H1 (cell line): ENCODE measurements at regions not wholly inside any gene's neighbourhood (a gene's known extent, or its start where the extent isn't known, plus 50 kb on each side); places are given as distances from the start of the nearest gene placed in this dataset.

Source experiments
- CTCF ChIA-PET: fragments of 300-600 bp; sonication (Branson Sonifier 250); formaldehyde crosslinking; loops from one replicate; lab custom pipeline; 2021; ENCODE audit not compliant: partially characterized antibody; lab: Charles Lee
- POLR2A ChIA-PET: fragments of 300-600 bp; sonication (Branson Sonifier 250); formaldehyde crosslinking; loops from one replicate; lab custom pipeline; 2021; ENCODE audit warnings: inconsistent platforms; ENCODE audit not compliant: partially characterized antibody; lab: Charles Lee
- DNase-seq, 2 experiments: peaks; one replicate each; pipeline versions ENCODE4 v3.0.0 to v3.0.0-alpha.2; 2010 to 2022; ENCODE audit warnings: low spot score in 2 of 2, low read depth in 1 of 2, mixed read lengths in 1 of 2
- FAIRE-seq: peaks from 2 replicates; lab custom pipeline; 2011; peaks lifted over from hg19 to GRCh38; lab: Jason Lieb, UNC
- H2AFZ ChIP-seq: 2 replicates; pipeline ENCODE4 v1.8.1; 2012; ENCODE audit warnings: low read length, inconsistent platforms
- H2AK5ac ChIP-seq: 2 replicates; pipeline ENCODE4 v1.6.1; 2013; ENCODE audit warnings: low read depth, low read length
- H2BK120ac ChIP-seq: replicated peaks from 2 replicates; pipeline ENCODE3; 2013; ENCODE audit warnings: low read depth, low read length, inconsistent platforms
- H2BK12ac ChIP-seq: 2 replicates; pipeline ENCODE4 v1.6.1; 2013; ENCODE audit warnings: low read depth, low read length
- H2BK15ac ChIP-seq: 2 replicates; pipeline ENCODE4 v1.6.1; 2013; ENCODE audit warnings: low read length
- H2BK20ac ChIP-seq: 2 replicates; pipeline ENCODE4 v1.6.1; 2013; ENCODE audit warnings: low read length
- H2BK5ac ChIP-seq: 2 replicates; pipeline ENCODE4 v1.6.1; 2013; ENCODE audit warnings: low read depth, low read length
- H3K14ac ChIP-seq: 2 replicates; pipeline ENCODE4 v1.6.1; 2013; ENCODE audit warnings: inconsistent platforms; ENCODE audit not compliant: insufficient read length
- H3K18ac ChIP-seq: 2 replicates; pipeline ENCODE4 v1.6.1; 2013; ENCODE audit warnings: low read length; ENCODE audit errors: extremely low read depth
- H3K23ac ChIP-seq: 2 replicates; pipeline ENCODE4 v1.6.1; 2013; ENCODE audit warnings: inconsistent platforms; ENCODE audit not compliant: insufficient read length
- H3K23me2 ChIP-seq: 2 replicates; pipeline ENCODE4 v1.6.1; 2013; ENCODE audit warnings: low read depth, low read length
- H3K27ac ChIP-seq: 2 replicates; pipeline ENCODE4 v1.6.1; 2011; ENCODE audit warnings: low read depth, low read length, inconsistent platforms
- H3K27me3 ChIP-seq, 4 experiments: replicated peaks in 1 of 4; 1 replicate in 1 of 4; 2 replicates in 3 of 4; pipeline versions ENCODE4 v1.6.1 to v1.8.1; 2011 to 2013; ENCODE audit warnings: low read length in 3 of 4, mild to moderate bottlenecking in 3 of 4, inconsistent platforms in 2 of 4, mixed read lengths in 2 of 4, moderate library complexity in 1 of 4; ENCODE audit not compliant: control insufficient read depth in 3 of 4, insufficient read depth in 3 of 4; ENCODE audit errors: extremely low read depth in 1 of 4
- H3K36me3 ChIP-seq, 4 experiments: 2 replicates each; pipeline versions ENCODE4 v1.6.1 to v1.8.1; 2011 to 2013; ENCODE audit warnings: mild to moderate bottlenecking in 4 of 4, low read length in 3 of 4, moderate library complexity in 2 of 4, control low read depth in 1 of 4, inconsistent platforms in 1 of 4; ENCODE audit not compliant: insufficient read depth in 4 of 4, control insufficient read depth in 2 of 4
- H3K4ac ChIP-seq: replicated peaks from 2 replicates; pipeline ENCODE3; 2013; ENCODE audit warnings: low read length, low read depth, mixed read lengths, inconsistent platforms; ENCODE audit not compliant: insufficient read length
- H3K4me1 ChIP-seq, 4 experiments: replicated peaks in 1 of 4; 1 replicate in 1 of 4; 2 replicates in 3 of 4; pipeline versions ENCODE4 v1.6.1 to v1.8.1; 2011 to 2013; ENCODE audit warnings: low read length in 3 of 4, inconsistent platforms in 2 of 4, mixed read lengths in 1 of 4; ENCODE audit not compliant: insufficient read depth in 4 of 4, control insufficient read depth in 3 of 4
- H3K4me2 ChIP-seq, 2 experiments: 2 replicates each; pipeline versions ENCODE4 v1.6.1 to v1.8.1; 2011 to 2013; ENCODE audit warnings: low read depth in 2 of 2, low read length in 2 of 2, control low read depth in 1 of 2, inconsistent platforms in 1 of 2, mild to moderate bottlenecking in 1 of 2; ENCODE audit not compliant: insufficient read depth in 1 of 2
- H3K4me3 ChIP-seq, 4 experiments: fragments of 200-600, 300-600 bp in 1 of 4; sonication (generic), shearing (Covaris generic), sonication (Bioruptor Twin) in 1 of 4; 2 replicates each; pipeline versions ENCODE4 v1.5.1 to v1.8.1; 2011 to 2016; ENCODE audit warnings: low read length in 4 of 4, low read depth in 3 of 4, control low read depth in 2 of 4, inconsistent platforms in 2 of 4, mild to moderate bottlenecking in 2 of 4, mixed read lengths in 1 of 4, moderate library complexity in 1 of 4; ENCODE audit not compliant: insufficient read depth in 2 of 4; ENCODE audit errors: extremely low read depth in 1 of 4
- H3K56ac ChIP-seq: replicated peaks from 2 replicates; pipeline ENCODE3; 2013; ENCODE audit warnings: low read depth, mild to moderate bottlenecking, mixed read lengths, low read length, inconsistent platforms; ENCODE audit not compliant: insufficient read length
- H3K79me1 ChIP-seq: 2 replicates; pipeline ENCODE4 v1.6.1; 2013; ENCODE audit warnings: low read depth, low read length, control low read depth
- H3K79me2 ChIP-seq, 2 experiments: 2 replicates each; pipeline versions ENCODE4 v1.6.1 to v1.8.1; 2012 to 2013; ENCODE audit warnings: low read length in 2 of 2, mild to moderate bottlenecking in 2 of 2, inconsistent platforms in 1 of 2; ENCODE audit not compliant: insufficient read depth in 2 of 2, control insufficient read depth in 1 of 2
- H3K9ac ChIP-seq, 4 experiments: replicated peaks in 1 of 4; 1 replicate in 1 of 4; 2 replicates in 3 of 4; pipeline versions ENCODE4 v1.6.1 to v1.8.1; 2011 to 2013; ENCODE audit warnings: low read depth in 3 of 4, low read length in 3 of 4, control low read depth in 2 of 4, mild to moderate bottlenecking in 2 of 4, moderate library complexity in 2 of 4, inconsistent platforms in 1 of 4; ENCODE audit errors: extremely low read depth in 1 of 4
- H3K9me3 ChIP-seq, 2 experiments: 2 replicates each; pipeline versions ENCODE4 v1.6.1 to v1.8.1; 2012 to 2013; ENCODE audit warnings: mild to moderate bottlenecking in 2 of 2, moderate library complexity in 2 of 2, control low read depth in 1 of 2, inconsistent platforms in 1 of 2, low read depth in 1 of 2, low read length in 1 of 2, mixed read lengths in 1 of 2; ENCODE audit not compliant: insufficient read depth in 2 of 2
- H4K20me1 ChIP-seq, 2 experiments: replicated peaks in 1 of 2; 2 replicates each; pipeline versions ENCODE3 to v1.8.1; 2011 to 2013; ENCODE audit warnings: inconsistent platforms in 2 of 2, low read length in 2 of 2, mild to moderate bottlenecking in 1 of 2; ENCODE audit not compliant: insufficient read depth in 2 of 2, control insufficient read depth in 1 of 2
- H4K5ac ChIP-seq: 2 replicates; pipeline ENCODE4 v1.6.1; 2013; ENCODE audit warnings: low read length, low read depth, mixed read lengths, inconsistent platforms; ENCODE audit not compliant: insufficient read length
- H4K8ac ChIP-seq: 2 replicates; pipeline ENCODE4 v1.8.0; 2013; ENCODE audit warnings: mild to moderate bottlenecking, moderate library complexity, low read length, inconsistent platforms; ENCODE audit not compliant: insufficient read depth; ENCODE audit errors: extremely low read depth
- H4K91ac ChIP-seq: replicated peaks from 2 replicates; pipeline ENCODE3; 2013; ENCODE audit warnings: low read length, mixed read lengths, inconsistent platforms; ENCODE audit not compliant: insufficient read length
- ASH2L ChIP-seq: fragments of 200-600, 300-600 bp; sonication (generic); IDR thresholded peaks from one replicate; pipeline ENCODE4 v1.7.1; 2017; ENCODE audit warnings: low read length
- BCL11A ChIP-seq, 2 experiments: IDR thresholded peaks; one replicate each; pipeline ENCODE4 v1.6.1; 2011; ENCODE audit warnings: low read depth in 2 of 2, low read length in 2 of 2, mild to moderate bottlenecking in 2 of 2
- CBX5 ChIP-seq: fragments of 300-800, 300-1000 bp; sonication (generic); IDR thresholded peaks from 2 replicates; pipeline ENCODE4 v1.7.1; 2016; ENCODE audit warnings: antibody characterized with exemption, low read length, low read depth
- CEBPB ChIP-seq: IDR thresholded peaks from 2 replicates; pipeline ENCODE4 v1.6.1; 2012; ENCODE audit warnings: low read depth, low read length
- CTBP2 ChIP-seq: IDR thresholded peaks from 2 replicates; pipeline ENCODE4 v1.7.0; 2011; ENCODE audit warnings: borderline replicate concordance, mild to moderate bottlenecking, moderate library complexity, mixed read lengths, low read length; ENCODE audit not compliant: insufficient read depth, insufficient read length
- HDAC2 ChIP-seq, 2 experiments: fragments of 300-600 bp in 1 of 2; sonication (generic) in 1 of 2; IDR thresholded peaks; 2 replicates each; pipeline ENCODE4 v1.6.1; 2011 to 2012; ENCODE audit warnings: low read depth in 2 of 2, low read length in 2 of 2, mild to moderate bottlenecking in 2 of 2, moderate library complexity in 2 of 2, borderline replicate concordance in 1 of 2, inconsistent platforms in 1 of 2
- MAX ChIP-seq: IDR thresholded peaks from 2 replicates; pipeline ENCODE4 v1.6.1; 2012; ENCODE audit warnings: inconsistent platforms
- PHF8 ChIP-seq: fragments of 200-600 bp; sonication (generic); conservative IDR thresholded peaks from 2 replicates; pipeline ENCODE4 v1.7.1; 2012; ENCODE audit warnings: low read depth, mild to moderate bottlenecking, inconsistent platforms, low read length, moderate library complexity
- RBBP5 ChIP-seq: IDR thresholded peaks from 2 replicates; pipeline ENCODE4 v1.7.1; 2012; ENCODE audit warnings: low read depth, mild to moderate bottlenecking, inconsistent platforms, low read length, moderate library complexity, borderline replicate concordance
- SP2 ChIP-seq: IDR thresholded peaks from 2 replicates; pipeline ENCODE4 v1.6.1; 2012; ENCODE audit warnings: mild to moderate bottlenecking, low read length, inconsistent platforms
- YY1 ChIP-seq: IDR thresholded peaks from 2 replicates; pipeline ENCODE4 v1.6.1; 2011; ENCODE audit warnings: low read depth, mild to moderate bottlenecking, low read length
- WGBS, 2 experiments: shearing (Covaris generic) in 1 of 2; methylation state at CpG; one replicate each; pipeline versions ENCODE4 v1.1.6 to v1.1.7; 2013 to 2015; ENCODE audit warnings: low lambda C conversion rate in 2 of 2, mixed read lengths in 2 of 2, inconsistent platforms in 1 of 2, low coverage in 1 of 2, missing lambda C conversion rate in 1 of 2; ENCODE audit not compliant: insufficient replicate concordance in 2 of 2, insufficient coverage in 1 of 2, insufficient read length in 1 of 2; ENCODE audit errors: extremely low coverage in 1 of 2, missing lambda C conversion rate in 1 of 2; 5-methylcytosine and 5-hydroxymethylcytosine counted together

GRCh38 chr4:140213749-140214148 lies 59.8 kb upstream of the MAML3 start:
- TF ChIP-seq CTBP2 (no peak), YY1 (no peak), CBX5 (no peak), ASH2L (no peak), HDAC2 (IDR thresholded peaks at IDR 0.05; ENCODE audit: borderline replicate concordance in 1 of 2, low read depth in 2 of 2, low read length in 2 of 2) (no peak), PHF8 (no peak), RBBP5 (no peak), BCL11A (IDR thresholded peaks at IDR 0.05; ENCODE audit: low read depth in 2 of 2, low read length in 2 of 2) (no peak), MAX (no peak), CEBPB (no peak), SP2 (no peak)
- Histone ChIP-seq H3K4ac (no peak overlapping the region), H4K91ac (peak overlapping the region; percentile 53), H3K36me3 (no peaks in the 10 kb centered on the region), H3K23ac (no peak overlapping the region), H3K79me2 (no peaks in the 10 kb centered on the region), H2BK5ac (no peak overlapping the region), H3K4me3 (no peak overlapping the region), H3K9me3 (no peaks in the 10 kb centered on the region), H4K5ac (no peak overlapping the region), H2AFZ (no peak overlapping the region), H2BK120ac (no peak overlapping the region), H2BK15ac (no peak overlapping the region), H3K27ac (no peak overlapping the region), H4K20me1 (no peaks in the 10 kb centered on the region), H3K18ac (no peak overlapping the region), H2BK20ac (no peak overlapping the region), H3K23me2 (no peaks in the 10 kb centered on the region), H3K14ac (no peak overlapping the region), H3K4me1 (peaks cover 0 to 9% (median under 1%) of the 10 kb centered on the region in 4 experiments; a peak in 4 of 7 replicates), H2BK12ac (no peak overlapping the region), H3K79me1 (no peaks in the 10 kb centered on the region), H3K9ac (no peak overlapping the region), H2AK5ac (no peak overlapping the region), H3K4me2 (no peak overlapping the region), H3K56ac (no peak overlapping the region), H3K27me3 (no peaks in the 10 kb centered on the region), H4K8ac (no peak overlapping the region)
- POLR2A ChIA-PET, result interaction anchor here (0.9 kb wide), 1 partner anchor 38 kb away, joined by 3 read pairs; no protein-coding TSS in a partner anchor
- FAIRE-seq (no peak), DNase-seq (no peak)
- CTCF ChIA-PET, result interaction anchor here (0.5 to 3.2 kb wide), 6 partner anchors 13 to 202 kb away, joined by 3 to 9 read pairs (median 3); no protein-coding TSS in a partner anchor
- 88% methylated on average over 1 of the region's 1 CpG; no CpG with 5 or more reads in 1 of the 2 experiments for WGBS, 2 experiments
